HepG2 (cell line): ENCODE measurements at regions not wholly inside any gene's neighbourhood (a gene's known extent, or its start where the extent isn't known, plus 50 kb on each side); places are given as distances from the start of the nearest gene placed in this dataset.

Experiments
- ATAC-seq: fragments of 200-7000 bp; cut with Tn5 transposase; 3 replicates; pipeline ENCODE4 v1.9.1; 2020; ENCODE audit warnings: mild to moderate bottlenecking, moderate library complexity
- BruUV-seq: library from RNA; stranded (reverse); fragments of 400-500 nt; replicated peaks from 2 replicates; lab custom pipeline; 2021; lab: Mats Ljungman, UMichigan
- CTCF ChIA-PET: fragments of 300-600 bp; formaldehyde crosslinking; extraction: SDS; loops from one replicate; lab custom pipeline; 2021; ENCODE audit warnings: low total read pairs, inconsistent platforms, low intra/inter-chr PET ratio; lab: Yijun Ruan, JAX
- POLR2A ChIA-PET: fragments of 350-600 bp; sonication (Branson Sonifier 250); formaldehyde crosslinking; loops from one replicate; lab custom pipeline; 2020; ENCODE audit warnings: antibody characterized with exemption, inconsistent platforms; lab: Yijun Ruan, JAX
- DNase-seq: peaks from one replicate; pipeline ENCODE4 v3.0.0-alpha.2; 2015; ENCODE audit warnings: low spot score
- FAIRE-seq: peaks from 3 replicates; lab custom pipeline; 2011; peaks lifted over from hg19 to GRCh38; lab: Jason Lieb, UNC
- H2AFZ ChIP-seq: one replicate; pipeline ENCODE4 v1.6.1; 2011; ENCODE audit warnings: low read length, inconsistent platforms
- H3K27ac ChIP-seq: fragments of 300-600 bp; 3 replicates; pipeline ENCODE4 v1.8.0; 2011; ENCODE audit warnings: mixed run types, mild to moderate bottlenecking, mixed read lengths, low read length, inconsistent platforms; ENCODE audit not compliant: insufficient read depth; ENCODE audit errors: extremely low read length
- H3K27me3 ChIP-seq, 2 experiments: fragments of 200-600 bp in 1 of 2; 2 replicates in 1 of 2; 3 replicates in 1 of 2; pipeline versions ENCODE4 v1.6.0 to v1.8.0; 2011; ENCODE audit warnings: low read length in 2 of 2, mild to moderate bottlenecking in 2 of 2, moderate library complexity in 2 of 2, inconsistent platforms in 1 of 2; ENCODE audit not compliant: insufficient read depth in 2 of 2, control insufficient read depth in 1 of 2
- H3K36me3 ChIP-seq, 2 experiments: fragments of 200-600 bp in 1 of 2; replicated peaks in 1 of 2; 2 replicates in 1 of 2; 3 replicates in 1 of 2; pipeline versions ENCODE4 v1.5.1 to v1.8.0; 2011; ENCODE audit warnings: low read length in 2 of 2, inconsistent platforms in 1 of 2; ENCODE audit not compliant: insufficient read depth in 2 of 2, control insufficient read depth in 1 of 2
- H3K4me1 ChIP-seq: 2 replicates; pipeline ENCODE4 v1.5.1; 2012; ENCODE audit warnings: low read length, inconsistent platforms; ENCODE audit not compliant: insufficient read depth
- H3K4me2 ChIP-seq: 2 replicates; pipeline ENCODE4 v1.6.0; 2011; ENCODE audit warnings: low read depth, low read length, inconsistent platforms
- H3K4me3 ChIP-seq, 3 experiments: fragments of 200-600 bp in 1 of 3; sonication (generic), shearing (Covaris generic) in 1 of 3; replicated peaks in 1 of 3; 2 replicates each; pipeline ENCODE4 v1.5.1; 2011 to 2016; ENCODE audit warnings: low read length in 3 of 3, inconsistent platforms in 2 of 3, low read depth in 2 of 3, mild to moderate bottlenecking in 2 of 3, control low read depth in 1 of 3, mixed read lengths in 1 of 3; ENCODE audit not compliant: insufficient read depth in 1 of 3
- H3K79me2 ChIP-seq: one replicate; pipeline ENCODE4 v1.6.1; 2011; ENCODE audit warnings: low read length, inconsistent platforms; ENCODE audit not compliant: insufficient read depth
- H3K9ac ChIP-seq: 2 replicates; pipeline ENCODE4 v1.6.0; 2011; ENCODE audit warnings: mild to moderate bottlenecking, low read depth, low read length, inconsistent platforms; ENCODE audit not compliant: insufficient read depth
- H3K9me3 ChIP-seq: 2 replicates; pipeline ENCODE4 v1.5.1; 2012; ENCODE audit warnings: mild to moderate bottlenecking, low read length
- H4K20me1 ChIP-seq: 2 replicates; pipeline ENCODE4 v1.6.0; 2011; ENCODE audit warnings: inconsistent platforms, mild to moderate bottlenecking, low read length, moderate library complexity; ENCODE audit not compliant: insufficient read depth
- GABPB1 ChIP-seq: IDR thresholded peaks from 2 replicates; pipeline ENCODE4 v1.6.1; 2016; ENCODE audit warnings: mild to moderate bottlenecking, missing genetic modification reagents, moderate library complexity, missing compliant biosample characterization
- GATAD1 ChIP-seq: IDR thresholded peaks from 2 replicates; pipeline ENCODE4 v1.6.1; 2016; ENCODE audit warnings: missing genetic modification reagents, missing compliant biosample characterization
- IRF2 ChIP-seq: IDR thresholded peaks from 2 replicates; pipeline ENCODE4 v1.6.1; 2018; ENCODE audit warnings: missing genetic modification reagents, missing compliant biosample characterization
- RFX3 ChIP-seq: IDR thresholded peaks from 2 replicates; pipeline ENCODE4 v1.6.1; 2016; ENCODE audit warnings: missing biosample characterization, missing genetic modification reagents
- SAFB2 ChIP-seq: sonication (generic); formaldehyde crosslinking; IDR thresholded peaks from 2 replicates; pipeline ENCODE4 v1.5.1; 2020; ENCODE audit warnings: missing genetic modification reagents, low read depth, mild to moderate bottlenecking, borderline replicate concordance
- SAP130 ChIP-seq: IDR thresholded peaks from 2 replicates; pipeline ENCODE4 v1.6.1; 2016; ENCODE audit warnings: low read depth
- TBX3 ChIP-seq: fragments of 450-650 bp; IDR thresholded peaks from 2 replicates; pipeline ENCODE4 v1.6.1; 2017; ENCODE audit warnings: antibody characterized with exemption, mild to moderate bottlenecking, inconsistent platforms, borderline replicate concordance
- YY1 ChIP-seq: IDR thresholded peaks from 2 replicates; pipeline ENCODE4 v1.6.1; 2011; ENCODE audit warnings: low read length, low read depth, moderate library complexity, mild to moderate bottlenecking; ENCODE audit not compliant: insufficient read depth, insufficient replicate concordance
- ZMYM4 ChIP-seq: sonication (generic); formaldehyde crosslinking; IDR thresholded peaks from 2 replicates; pipeline ENCODE4 v1.8.1; 2023; ENCODE audit warnings: mild to moderate bottlenecking, missing genetic modification reagents
- ZNF264 ChIP-seq: sonication (generic); formaldehyde crosslinking; IDR thresholded peaks from 2 replicates; pipeline ENCODE4 v1.4.0; 2020; ENCODE audit warnings: missing genetic modification reagents
- ZNF652 ChIP-seq: IDR thresholded peaks from 2 replicates; pipeline ENCODE4 v1.6.1; 2016; ENCODE audit warnings: low read depth, borderline replicate concordance
- WGBS: methylation state at CpG from one replicate; pipeline ENCODE4 v1.1.6; 2017; ENCODE audit warnings: low lambda C conversion rate; 5-methylcytosine and 5-hydroxymethylcytosine counted together
- in situ Hi-C: cut with HindIII; loops from 2 replicates; pipeline ENCODE4 v1.10.0; 2017; ENCODE audit warnings: low pct_unique_long_range_greater_than_20kb; ENCODE audit not compliant: extremely low pct_ligation_motif_present
- intact Hi-C: fragments of 100-400 bp; cut with micrococcal nuclease; formaldehyde crosslinking; loops from one replicate; pipeline ENCODE4 v1.10.0; 2022; ENCODE audit not compliant: unreplicated experiment
- TF ChIP-seq, protein P1 (sequence below): IDR thresholded peaks from 2 replicates; pipeline ENCODE4 v1.6.1; 2016; ENCODE audit warnings: missing genetic modification reagents, missing compliant biosample characterization
- TF ChIP-seq, protein P2 (sequence below): sonication (generic); formaldehyde crosslinking; IDR thresholded peaks from 2 replicates; pipeline ENCODE4 v1.8.1; 2023; ENCODE audit warnings: mild to moderate bottlenecking, moderate library complexity, missing genetic modification reagents
- TF ChIP-seq, protein P3 (sequence below): sonication (generic); formaldehyde crosslinking; IDR thresholded peaks from 2 replicates; pipeline ENCODE4 v1.4.0; 2020; ENCODE audit warnings: mild to moderate bottlenecking, missing genetic modification reagents
- TF ChIP-seq, protein P4 (sequence below): IDR thresholded peaks from 2 replicates; pipeline ENCODE4 v1.6.1; 2016; ENCODE audit warnings: mild to moderate bottlenecking
- TF ChIP-seq, protein P5 (sequence below): sonication (generic); formaldehyde crosslinking; IDR thresholded peaks from 2 replicates; pipeline ENCODE4 v1.4.0; 2020; ENCODE audit warnings: missing genetic modification reagents, mild to moderate bottlenecking, borderline replicate concordance

DNA sequence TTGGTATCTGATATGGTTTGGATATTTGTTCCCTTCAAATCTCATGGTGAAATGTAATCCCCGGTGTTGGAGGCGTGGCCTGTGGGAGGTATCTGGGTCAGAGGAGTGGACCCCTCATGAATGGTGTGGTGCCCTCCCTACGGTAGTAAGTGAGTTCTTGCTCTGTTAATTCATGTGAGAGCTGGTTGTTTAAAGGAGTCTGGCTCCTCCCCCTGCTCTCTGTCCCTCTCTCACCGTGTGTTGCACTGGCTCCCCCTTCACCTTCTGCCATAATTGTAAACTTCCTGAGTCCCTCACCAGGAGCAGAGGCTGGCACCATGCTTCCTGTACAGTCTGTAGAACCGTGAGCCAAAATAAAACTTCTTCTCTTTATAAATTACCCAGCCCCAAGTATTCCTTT lies 246.9 kb upstream of the AGTR1 start:
- H3K27me3 ChIP-seq: no peaks in the 10 kb centered on the region
- no peak overlapping the region for H3K27ac ChIP-seq
- H3K4me3 ChIP-seq: 0 out of 6 replicates have a peak overlapping the region, but pooled peaks of 1 of the 3 experiments have one; percentile 2
- H3K4me2 ChIP-seq: peak overlapping the region; percentile 44; the same call in 1 of the 2 replicates
- H3K79me2 ChIP-seq: no peaks in the 10 kb centered on the region
- FAIRE-seq (no peak), DNase-seq (peak; percentile 38), ATAC-seq (peak; percentile 94)
- WGBS: 43% methylated on average over 5 of the region's 5 CpGs
- no TSS peak for BruUV-seq
- ChIA-PET CTCF (no interaction called here), POLR2A (no interaction called here)
- in situ Hi-C loops: no loop called here
- H3K9ac ChIP-seq: peak overlapping the region; percentile 35; the same call in 1 of the 2 replicates
- H3K4me1 ChIP-seq: peaks cover 39% of the 10 kb centered on the region
- intact Hi-C loops: loop anchor here (10.0 kb wide), 1 partner anchor 154 kb away; no protein-coding TSS in a partner anchor
- peak overlapping the region; percentile 46 for H2AFZ ChIP-seq
- no peaks in the 10 kb centered on the region for H3K9me3 ChIP-seq
- H4K20me1 ChIP-seq: no peaks in the 10 kb centered on the region
- H3K36me3 ChIP-seq: no peaks in the 10 kb centered on the region
- TF ChIP-seq, protein P1, sequence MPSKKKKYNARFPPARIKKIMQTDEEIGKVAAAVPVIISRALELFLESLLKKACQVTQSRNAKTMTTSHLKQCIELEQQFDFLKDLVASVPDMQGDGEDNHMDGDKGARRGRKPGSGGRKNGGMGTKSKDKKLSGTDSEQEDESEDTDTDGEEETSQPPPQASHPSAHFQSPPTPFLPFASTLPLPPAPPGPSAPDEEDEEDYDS (CRISPR knock-in tag): peak; percentile 58; the same call in 1 of the 2 replicates
- TF ChIP-seq YY1: peak; percentile 34
- TF ChIP-seq GATAD1 (CRISPR knock-in tag): 0 out of 2 replicates have a peak, but pooled peaks have one; percentile 28
- 0 out of 2 replicates have a peak, but pooled peaks have one; percentile 16 for TF ChIP-seq IRF2 (CRISPR knock-in tag)
- TF ChIP-seq, protein P2, sequence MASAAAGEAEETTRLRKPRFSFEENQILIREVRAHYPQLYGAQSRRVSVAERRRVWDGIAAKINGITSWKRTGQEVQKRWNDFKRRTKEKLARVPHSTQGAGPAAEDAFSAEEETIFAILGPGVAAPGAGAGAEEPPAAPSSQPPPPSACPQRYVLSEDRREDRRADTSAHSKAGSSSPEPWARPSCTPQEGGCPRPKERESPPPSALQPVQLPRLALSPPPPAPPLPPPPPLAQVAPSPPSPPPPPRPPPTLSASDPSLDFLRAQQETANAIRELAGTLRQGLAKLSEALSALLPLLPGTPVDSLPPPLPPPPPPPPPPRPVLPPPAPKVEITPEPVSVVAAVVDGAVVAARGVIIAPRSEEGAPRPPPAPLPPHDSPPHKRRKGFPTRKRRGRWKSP (CRISPR knock-in tag): no peak
- no peak for TF ChIP-seq SAFB2 (CRISPR knock-in tag)
- peak; percentile 85 for TF ChIP-seq ZMYM4 (CRISPR knock-in tag)
- TF ChIP-seq SAP130 (CRISPR knock-in tag): peak; percentile 51
- no peak for TF ChIP-seq RFX3 (CRISPR knock-in tag)
- TF ChIP-seq, protein P3, sequence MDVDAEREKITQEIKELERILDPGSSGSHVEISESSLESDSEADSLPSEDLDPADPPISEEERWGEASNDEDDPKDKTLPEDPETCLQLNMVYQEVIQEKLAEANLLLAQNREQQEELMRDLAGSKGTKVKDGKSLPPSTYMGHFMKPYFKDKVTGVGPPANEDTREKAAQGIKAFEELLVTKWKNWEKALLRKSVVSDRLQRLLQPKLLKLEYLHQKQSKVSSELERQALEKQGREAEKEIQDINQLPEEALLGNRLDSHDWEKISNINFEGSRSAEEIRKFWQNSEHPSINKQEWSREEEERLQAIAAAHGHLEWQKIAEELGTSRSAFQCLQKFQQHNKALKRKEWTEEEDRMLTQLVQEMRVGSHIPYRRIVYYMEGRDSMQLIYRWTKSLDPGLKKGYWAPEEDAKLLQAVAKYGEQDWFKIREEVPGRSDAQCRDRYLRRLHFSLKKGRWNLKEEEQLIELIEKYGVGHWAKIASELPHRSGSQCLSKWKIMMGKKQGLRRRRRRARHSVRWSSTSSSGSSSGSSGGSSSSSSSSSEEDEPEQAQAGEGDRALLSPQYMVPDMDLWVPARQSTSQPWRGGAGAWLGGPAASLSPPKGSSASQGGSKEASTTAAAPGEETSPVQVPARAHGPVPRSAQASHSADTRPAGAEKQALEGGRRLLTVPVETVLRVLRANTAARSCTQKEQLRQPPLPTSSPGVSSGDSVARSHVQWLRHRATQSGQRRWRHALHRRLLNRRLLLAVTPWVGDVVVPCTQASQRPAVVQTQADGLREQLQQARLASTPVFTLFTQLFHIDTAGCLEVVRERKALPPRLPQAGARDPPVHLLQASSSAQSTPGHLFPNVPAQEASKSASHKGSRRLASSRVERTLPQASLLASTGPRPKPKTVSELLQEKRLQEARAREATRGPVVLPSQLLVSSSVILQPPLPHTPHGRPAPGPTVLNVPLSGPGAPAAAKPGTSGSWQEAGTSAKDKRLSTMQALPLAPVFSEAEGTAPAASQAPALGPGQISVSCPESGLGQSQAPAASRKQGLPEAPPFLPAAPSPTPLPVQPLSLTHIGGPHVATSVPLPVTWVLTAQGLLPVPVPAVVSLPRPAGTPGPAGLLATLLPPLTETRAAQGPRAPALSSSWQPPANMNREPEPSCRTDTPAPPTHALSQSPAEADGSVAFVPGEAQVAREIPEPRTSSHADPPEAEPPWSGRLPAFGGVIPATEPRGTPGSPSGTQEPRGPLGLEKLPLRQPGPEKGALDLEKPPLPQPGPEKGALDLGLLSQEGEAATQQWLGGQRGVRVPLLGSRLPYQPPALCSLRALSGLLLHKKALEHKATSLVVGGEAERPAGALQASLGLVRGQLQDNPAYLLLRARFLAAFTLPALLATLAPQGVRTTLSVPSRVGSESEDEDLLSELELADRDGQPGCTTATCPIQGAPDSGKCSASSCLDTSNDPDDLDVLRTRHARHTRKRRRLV (CRISPR knock-in tag): no peak
- TF ChIP-seq, protein P4, sequence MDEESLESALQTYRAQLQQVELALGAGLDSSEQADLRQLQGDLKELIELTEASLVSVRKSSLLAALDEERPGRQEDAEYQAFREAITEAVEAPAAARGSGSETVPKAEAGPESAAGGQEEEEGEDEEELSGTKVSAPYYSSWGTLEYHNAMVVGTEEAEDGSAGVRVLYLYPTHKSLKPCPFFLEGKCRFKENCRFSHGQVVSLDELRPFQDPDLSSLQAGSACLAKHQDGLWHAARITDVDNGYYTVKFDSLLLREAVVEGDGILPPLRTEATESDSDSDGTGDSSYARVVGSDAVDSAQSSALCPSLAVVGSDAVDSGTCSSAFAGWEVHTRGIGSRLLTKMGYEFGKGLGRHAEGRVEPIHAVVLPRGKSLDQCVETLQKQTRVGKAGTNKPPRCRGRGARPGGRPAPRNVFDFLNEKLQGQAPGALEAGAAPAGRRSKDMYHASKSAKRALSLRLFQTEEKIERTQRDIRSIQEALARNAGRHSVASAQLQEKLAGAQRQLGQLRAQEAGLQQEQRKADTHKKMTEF (CRISPR knock-in tag): peak; percentile 57
- no peak for TF ChIP-seq TBX3
- peak; percentile 63; the same call in 1 of the 2 replicates for TF ChIP-seq ZNF264 (CRISPR knock-in tag)
- TF ChIP-seq, protein P5, sequence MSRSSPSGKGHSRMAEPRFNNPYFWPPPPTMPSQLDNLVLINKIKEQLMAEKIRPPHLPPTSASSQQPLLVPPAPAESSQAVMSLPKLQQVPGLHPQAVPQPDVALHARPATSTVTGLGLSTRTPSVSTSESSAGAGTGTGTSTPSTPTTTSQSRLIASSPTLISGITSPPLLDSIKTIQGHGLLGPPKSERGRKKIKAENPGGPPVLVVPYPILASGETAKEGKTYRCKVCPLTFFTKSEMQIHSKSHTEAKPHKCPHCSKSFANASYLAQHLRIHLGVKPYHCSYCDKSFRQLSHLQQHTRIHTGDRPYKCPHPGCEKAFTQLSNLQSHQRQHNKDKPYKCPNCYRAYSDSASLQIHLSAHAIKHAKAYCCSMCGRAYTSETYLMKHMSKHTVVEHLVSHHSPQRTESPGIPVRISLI: no peak
- TF ChIP-seq ZNF652 (CRISPR knock-in tag): no peak
- TF ChIP-seq GABPB1 (CRISPR knock-in tag): peak; percentile 32; the same call in 1 of the 2 replicates
